ENCODE measurements at regions not wholly inside any gene's neighbourhood (a gene's known extent, or its start where the extent isn't known, plus 50 kb on each side); places are given as distances from the start of the nearest gene placed in this dataset.

DNA sequence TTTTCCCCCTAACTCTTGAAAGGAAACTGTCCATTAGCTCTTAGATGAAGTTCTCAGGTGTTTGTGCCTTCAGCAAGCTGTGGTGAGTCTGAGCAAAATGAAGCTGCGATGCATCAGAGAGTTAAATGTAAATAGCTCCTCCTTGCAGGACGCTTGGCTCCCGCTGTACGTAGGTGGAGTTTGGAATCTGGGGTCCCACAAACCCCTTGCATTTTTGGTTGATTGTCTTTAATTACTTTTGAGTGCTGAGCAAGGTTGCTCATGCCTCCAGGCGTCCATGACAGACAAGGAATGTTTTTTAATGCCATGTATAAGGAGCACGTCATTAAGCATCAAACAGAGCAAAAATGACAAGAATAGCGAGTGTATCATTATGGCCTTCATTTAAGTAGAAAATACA, 300.5 kb downstream of the TFAP2C start:
- WGBS (ENCODE audit: extremely low coverage, insufficient coverage, insufficient read length), result no CpG with 5 or more reads among the region's 7 CpGs
- Histone ChIP-seq H3K14ac (ENCODE audit: low read length) (no peak overlapping the region), H2BK12ac (ENCODE audit: low read length) (no peak overlapping the region), H3K4ac (ENCODE audit: low read depth, low read length) (no peak overlapping the region), H3K9ac (ENCODE audit: low read length) (no peak overlapping the region), H2BK120ac (ENCODE audit: insufficient read depth, low read length, poor library complexity) (no peak overlapping the region), H2AFZ (ENCODE audit: insufficient read depth, low read length, poor library complexity) (no peak overlapping the region), H2BK5ac (ENCODE audit: low read depth, low read length, poor library complexity) (no peak overlapping the region), H3K27me3 (ENCODE audit: insufficient read depth, low read length) (peaks cover 10% of the 10 kb centered on the region), H3K18ac (ENCODE audit: low read length) (no peak overlapping the region), H3K79me2 (ENCODE audit: control insufficient read depth, insufficient read depth, low read length, poor library complexity) (no peaks in the 10 kb centered on the region), H4K91ac (ENCODE audit: low read depth, low read length) (no peak overlapping the region), H4K8ac (ENCODE audit: low read depth, low read length) (no peak overlapping the region), H3K23ac (ENCODE audit: low read length) (no peak overlapping the region), H4K12ac (ENCODE audit: low read depth, low read length) (no peak overlapping the region), H2AK5ac (ENCODE audit: low read length) (no peak overlapping the region), H3K9me3 (ENCODE audit: insufficient read depth, low read depth, low read length) (peaks cover 2% of the 10 kb centered on the region), H3K79me1 (ENCODE audit: low read length) (no peaks in the 10 kb centered on the region), H3K4me3 (ENCODE audit: low read depth, low read length) (no peak overlapping the region), H3K27ac (ENCODE audit: low read depth, low read length) (no peak overlapping the region), H3K36me3 (ENCODE audit: control insufficient read depth in 1 of 2, insufficient read depth in 2 of 2, low read length in 2 of 2) (no peaks in the 10 kb centered on the region), H3K4me1 (ENCODE audit: control insufficient read depth in 1 of 2, insufficient read depth in 2 of 2, low read length in 2 of 2) (peaks cover 10 to 13% of the 10 kb centered on the region in 2 experiments), H3K4me2 (ENCODE audit: low read length) (no peak overlapping the region)
- DNase-seq, result no peak

DNA sequence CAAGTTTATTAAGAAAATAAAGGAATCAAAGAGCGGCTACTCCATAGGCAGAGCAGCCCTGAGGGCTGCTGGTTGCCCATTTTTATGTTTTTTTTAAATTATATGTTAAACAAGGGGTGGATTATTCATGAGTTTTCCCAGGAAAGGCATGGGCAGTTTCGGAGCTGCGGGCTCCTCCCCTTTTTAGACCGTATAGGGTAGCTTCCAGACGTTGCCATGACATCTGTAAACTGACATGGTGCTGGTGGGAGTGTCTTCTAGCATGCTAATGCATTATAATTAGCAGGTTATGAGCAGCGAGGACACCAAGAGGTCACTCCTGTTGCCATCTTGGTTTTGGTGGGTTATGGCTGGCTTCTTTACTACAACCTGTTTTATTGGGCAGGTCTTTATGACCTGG, 301.8 kb downstream of the TFAP2C start:
- H2BK12ac ChIP-seq (ENCODE audit: low read length), result no peak overlapping the region
- no CpG with 5 or more reads among the region's 6 CpGs for WGBS (ENCODE audit: extremely low coverage, insufficient coverage, insufficient read length)
- H4K91ac ChIP-seq (ENCODE audit: low read depth, low read length), result no peak overlapping the region
- no peak overlapping the region for H2AK5ac ChIP-seq (ENCODE audit: low read length)
- DNase-seq, result no peak
- H3K4me2 ChIP-seq (ENCODE audit: low read length), result no peak overlapping the region
- peaks cover 0 to 2% of the 10 kb centered on the region in 2 experiments for H3K4me1 ChIP-seq (ENCODE audit: control insufficient read depth in 1 of 2, insufficient read depth in 2 of 2, low read length in 2 of 2)
- H2AFZ ChIP-seq (ENCODE audit: insufficient read depth, low read length, poor library complexity), result no peak overlapping the region
- no peak overlapping the region for H2BK5ac ChIP-seq (ENCODE audit: low read depth, low read length, poor library complexity)
- no peaks in the 10 kb centered on the region for H3K9me3 ChIP-seq (ENCODE audit: insufficient read depth, low read depth, low read length)
- no peak overlapping the region for H3K14ac ChIP-seq (ENCODE audit: low read length)
- no peak overlapping the region for H3K27ac ChIP-seq (ENCODE audit: low read depth, low read length)
- H4K8ac ChIP-seq (ENCODE audit: low read depth, low read length), result no peak overlapping the region
- H3K4me3 ChIP-seq (ENCODE audit: low read depth, low read length), result no peak overlapping the region
- H3K79me1 ChIP-seq (ENCODE audit: low read length), result no peaks in the 10 kb centered on the region
- H3K36me3 ChIP-seq (ENCODE audit: control insufficient read depth in 1 of 2, insufficient read depth in 2 of 2, low read length in 2 of 2), result no peaks in the 10 kb centered on the region
- no peak overlapping the region for H4K12ac ChIP-seq (ENCODE audit: low read depth, low read length)
- H3K27me3 ChIP-seq (ENCODE audit: insufficient read depth, low read length), result no peaks in the 10 kb centered on the region
- no peak overlapping the region for H2BK120ac ChIP-seq (ENCODE audit: insufficient read depth, low read length, poor library complexity)
- no peak overlapping the region for H3K4ac ChIP-seq (ENCODE audit: low read depth, low read length)
- H3K9ac ChIP-seq (ENCODE audit: low read length), result no peak overlapping the region
- H3K23ac ChIP-seq (ENCODE audit: low read length), result no peak overlapping the region
- no peak overlapping the region for H3K18ac ChIP-seq (ENCODE audit: low read length)
- no peaks in the 10 kb centered on the region for H3K79me2 ChIP-seq (ENCODE audit: control insufficient read depth, insufficient read depth, low read length, poor library complexity)

DNA sequence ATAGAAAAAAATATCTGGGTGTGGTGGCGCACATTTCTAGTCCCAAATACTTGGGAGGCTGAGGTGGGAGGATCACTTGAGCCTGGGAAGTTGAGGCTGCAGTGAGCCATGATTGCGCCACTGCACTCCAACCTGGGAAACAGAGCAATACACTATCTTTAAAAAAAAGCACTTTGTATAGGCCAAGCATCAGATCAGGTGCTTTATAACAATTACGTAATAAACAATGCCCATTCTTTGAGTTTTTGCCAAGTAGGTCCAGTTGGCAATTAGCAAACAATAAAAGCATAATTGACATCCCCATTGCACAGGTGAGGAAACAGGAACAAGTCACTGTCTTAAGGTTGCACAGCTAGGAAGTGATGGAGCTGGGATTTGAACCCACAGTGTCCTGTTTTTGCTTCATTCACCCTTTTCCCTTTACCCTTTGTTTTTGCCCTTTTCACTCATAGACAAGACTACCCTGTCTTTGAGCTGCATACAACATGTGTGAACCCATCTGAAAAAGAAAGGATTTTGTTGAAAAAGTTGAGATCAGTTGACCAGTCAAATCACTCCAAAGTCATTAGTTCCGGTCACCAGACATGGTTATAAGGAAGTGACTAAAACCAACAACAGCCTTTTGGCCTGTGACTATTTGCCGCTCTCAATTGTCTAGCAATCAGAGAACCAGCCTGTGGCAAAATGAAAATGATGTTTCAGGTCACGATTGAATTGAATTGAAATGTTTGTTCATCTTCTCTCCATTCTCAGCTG, 303.6 kb downstream of the TFAP2C start:
- no peak overlapping the region for H3K4ac ChIP-seq (ENCODE audit: low read depth, low read length)
- no peak overlapping the region for H3K23ac ChIP-seq (ENCODE audit: low read length)
- H2BK120ac ChIP-seq (ENCODE audit: insufficient read depth, low read length, poor library complexity), result no peak overlapping the region
- WGBS (ENCODE audit: extremely low coverage, insufficient coverage, insufficient read length), result no CpG with 5 or more reads among the region's 6 CpGs
- no peak overlapping the region for H3K4me3 ChIP-seq (ENCODE audit: low read depth, low read length)
- no peak overlapping the region for H3K27ac ChIP-seq (ENCODE audit: low read depth, low read length)
- no peaks in the 10 kb centered on the region for H3K79me1 ChIP-seq (ENCODE audit: low read length)
- no peak overlapping the region for H2AFZ ChIP-seq (ENCODE audit: insufficient read depth, low read length, poor library complexity)
- no peaks in the 10 kb centered on the region for H3K27me3 ChIP-seq (ENCODE audit: insufficient read depth, low read length)
- H3K14ac ChIP-seq (ENCODE audit: low read length), result no peak overlapping the region
- H4K12ac ChIP-seq (ENCODE audit: low read depth, low read length), result no peak overlapping the region
- no peaks in the 10 kb centered on the region for H3K36me3 ChIP-seq (ENCODE audit: control insufficient read depth in 1 of 2, insufficient read depth in 2 of 2, low read length in 2 of 2)
- no peak overlapping the region for H2BK12ac ChIP-seq (ENCODE audit: low read length)
- no peak overlapping the region for H3K4me2 ChIP-seq (ENCODE audit: low read length)
- H2BK5ac ChIP-seq (ENCODE audit: low read depth, low read length, poor library complexity), result no peak overlapping the region
- no peak overlapping the region for H4K8ac ChIP-seq (ENCODE audit: low read depth, low read length)
- no peaks in the 10 kb centered on the region for H3K79me2 ChIP-seq (ENCODE audit: control insufficient read depth, insufficient read depth, low read length, poor library complexity)
- H3K4me1 ChIP-seq (ENCODE audit: control insufficient read depth in 1 of 2, insufficient read depth in 2 of 2, low read length in 2 of 2), result peaks cover 0 to under 1% of the 10 kb centered on the region in 2 experiments
- H4K91ac ChIP-seq (ENCODE audit: low read depth, low read length), result no peak overlapping the region
- H3K18ac ChIP-seq (ENCODE audit: low read length), result no peak overlapping the region
- H2AK5ac ChIP-seq (ENCODE audit: low read length), result no peak overlapping the region
- no peaks in the 10 kb centered on the region for H3K9me3 ChIP-seq (ENCODE audit: insufficient read depth, low read depth, low read length)
- H3K9ac ChIP-seq (ENCODE audit: low read length), result no peak overlapping the region
- no peak for DNase-seq

DNA sequence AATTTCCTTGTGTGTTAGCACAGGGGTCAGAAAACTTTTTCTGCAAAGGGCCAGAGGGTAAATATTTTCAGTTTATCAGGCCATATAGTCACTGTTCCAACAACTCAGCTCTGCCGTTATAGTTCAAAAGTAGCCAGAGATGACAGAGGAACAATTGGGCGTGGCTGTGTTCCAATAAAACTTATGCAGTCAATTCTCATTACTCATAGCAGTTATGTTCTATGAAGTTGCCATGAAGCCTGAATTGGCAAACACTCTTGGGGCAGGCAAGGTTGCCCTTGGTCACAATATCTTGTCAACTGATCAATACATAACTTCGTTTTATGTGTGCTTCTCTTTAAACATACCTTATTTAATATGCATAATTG, 304.2 kb downstream of the TFAP2C start:
- Histone ChIP-seq H3K79me1 (ENCODE audit: low read length) (no peaks in the 10 kb centered on the region), H2BK5ac (ENCODE audit: low read depth, low read length, poor library complexity) (no peak overlapping the region), H3K27ac (ENCODE audit: low read depth, low read length) (no peak overlapping the region), H2AFZ (ENCODE audit: insufficient read depth, low read length, poor library complexity) (no peak overlapping the region), H3K14ac (ENCODE audit: low read length) (no peak overlapping the region), H2AK5ac (ENCODE audit: low read length) (no peak overlapping the region), H3K36me3 (ENCODE audit: control insufficient read depth in 1 of 2, insufficient read depth in 2 of 2, low read length in 2 of 2) (no peaks in the 10 kb centered on the region), H3K9me3 (ENCODE audit: insufficient read depth, low read depth, low read length) (no peaks in the 10 kb centered on the region), H3K18ac (ENCODE audit: low read length) (no peak overlapping the region), H2BK12ac (ENCODE audit: low read length) (no peak overlapping the region), H3K4me1 (ENCODE audit: control insufficient read depth in 1 of 2, insufficient read depth in 2 of 2, low read length in 2 of 2) (no peaks in the 10 kb centered on the region), H2BK120ac (ENCODE audit: insufficient read depth, low read length, poor library complexity) (no peak overlapping the region), H4K12ac (ENCODE audit: low read depth, low read length) (no peak overlapping the region), H3K79me2 (ENCODE audit: control insufficient read depth, insufficient read depth, low read length, poor library complexity) (no peaks in the 10 kb centered on the region), H3K4ac (ENCODE audit: low read depth, low read length) (no peak overlapping the region), H3K4me3 (ENCODE audit: low read depth, low read length) (no peak overlapping the region), H4K91ac (ENCODE audit: low read depth, low read length) (no peak overlapping the region), H3K27me3 (ENCODE audit: insufficient read depth, low read length) (no peaks in the 10 kb centered on the region), H3K9ac (ENCODE audit: low read length) (no peak overlapping the region), H4K8ac (ENCODE audit: low read depth, low read length) (no peak overlapping the region), H3K4me2 (ENCODE audit: low read length) (no peak overlapping the region), H3K23ac (ENCODE audit: low read length) (no peak overlapping the region)
- WGBS (ENCODE audit: extremely low coverage, insufficient coverage, insufficient read length), result no CpG with 5 or more reads among the region's 3 CpGs
- no peak for DNase-seq
